Endothelial cell of umbilical vein (primary cell): ENCODE measurements at regions not wholly inside any gene's neighbourhood (a gene's known extent, or its start where the extent isn't known, plus 50 kb on each side); places are given as distances from the start of the nearest gene placed in this dataset.

Experiments
- BruUV-seq: library from RNA; stranded (reverse); fragments of 400-500 nt; replicated peaks from 2 replicates; lab custom pipeline; 2021; lab: Mats Ljungman, UMichigan
- CTCF ChIA-PET: fragments of 300-600, 350-600 bp; sonication (Branson Sonifier 250); formaldehyde crosslinking; loops from one replicate; lab custom pipeline; 2021; ENCODE audit warnings: antibody characterized with exemption, inconsistent platforms; lab: Charles Lee
- POLR2A ChIA-PET: fragments of 300-600, 350-600 bp; sonication (Branson Sonifier 250); formaldehyde crosslinking; loops from one replicate; lab custom pipeline; 2021; ENCODE audit warnings: antibody characterized with exemption, inconsistent platforms; lab: Charles Lee
- DNase-seq: peaks from one replicate; pipeline ENCODE4 v3.0.0-alpha.2; 2011; ENCODE audit warnings: low read depth, low spot score
- FAIRE-seq: peaks from 2 replicates; lab custom pipeline; 2011; peaks lifted over from hg19 to GRCh38; lab: Jason Lieb, UNC
- H2AFZ ChIP-seq: 2 replicates; pipeline ENCODE4 v1.6.0; 2012; ENCODE audit warnings: low read depth, low read length, control low read depth, inconsistent platforms
- H3K27ac ChIP-seq: 2 replicates; pipeline ENCODE4 v1.5.1; 2011; ENCODE audit warnings: low read depth, mild to moderate bottlenecking, control low read depth, low read length, moderate library complexity; ENCODE audit not compliant: insufficient read depth
- H3K27me3 ChIP-seq, 2 experiments: 2 replicates each; pipeline versions ENCODE4 v1.6.0 to v1.6.1; 2011; ENCODE audit warnings: low read length in 2 of 2, mixed read lengths in 1 of 2; ENCODE audit not compliant: control insufficient read depth in 2 of 2, insufficient read depth in 2 of 2
- H3K36me3 ChIP-seq, 2 experiments: 2 replicates in 1 of 2; 3 replicates in 1 of 2; pipeline ENCODE4 v1.5.1; 2011; ENCODE audit warnings: low read length in 2 of 2, mild to moderate bottlenecking in 1 of 2, moderate library complexity in 1 of 2; ENCODE audit not compliant: control insufficient read depth in 2 of 2, insufficient read depth in 2 of 2; ENCODE audit errors: extremely low read depth in 1 of 2
- H3K4me1 ChIP-seq: 3 replicates; pipeline ENCODE4 v1.5.1; 2011; ENCODE audit warnings: mild to moderate bottlenecking, low read length; ENCODE audit not compliant: control insufficient read depth, insufficient read depth; ENCODE audit errors: extremely low read depth
- H3K4me2 ChIP-seq: 2 replicates; pipeline ENCODE4 v1.6.1; 2011; ENCODE audit warnings: low read length, control low read depth, mixed read lengths; ENCODE audit not compliant: insufficient read depth
- H3K4me3 ChIP-seq, 3 experiments: fragments of 200-600 bp in 1 of 3; sonication (generic), shearing (Covaris generic) in 1 of 3; replicated peaks in 1 of 3; 2 replicates each; pipeline ENCODE4 v1.5.1; 2011 to 2016; ENCODE audit warnings: control low read depth in 3 of 3, low read length in 3 of 3, mild to moderate bottlenecking in 2 of 3, inconsistent platforms in 1 of 3, low read depth in 1 of 3, moderate library complexity in 1 of 3; ENCODE audit not compliant: insufficient read depth in 1 of 3
- H3K79me2 ChIP-seq: 2 replicates; pipeline ENCODE4 v1.6.0; 2012; ENCODE audit warnings: low read length, inconsistent platforms; ENCODE audit not compliant: control insufficient read depth, insufficient read depth
- H3K9ac ChIP-seq: replicated peaks from 2 replicates; pipeline ENCODE3; 2011; ENCODE audit warnings: low read length, control low read depth; ENCODE audit not compliant: insufficient read depth; ENCODE audit errors: extremely low read depth
- H3K9me1 ChIP-seq: replicated peaks from 3 replicates; pipeline ENCODE4 v1.6.0; 2011; ENCODE audit warnings: mild to moderate bottlenecking, low read length; ENCODE audit not compliant: control insufficient read depth, insufficient read depth; ENCODE audit errors: extremely low read depth
- H3K9me3 ChIP-seq: replicated peaks from 2 replicates; pipeline ENCODE4 v1.5.1; 2012; ENCODE audit warnings: low read length, inconsistent platforms; ENCODE audit not compliant: control insufficient read depth, insufficient read depth
- H4K20me1 ChIP-seq: replicated peaks from 2 replicates; pipeline ENCODE3; 2011; ENCODE audit warnings: mild to moderate bottlenecking, low read length; ENCODE audit not compliant: control insufficient read depth, insufficient read depth; ENCODE audit errors: extremely low read depth
- CTCF ChIP-seq, 2 donors: IDR thresholded peaks; 1 replicate in 1 of 2; 2 replicates in 1 of 2; pipeline ENCODE4 v1.5.1; 2011; ENCODE audit warnings: low read length in 2 of 2, mild to moderate bottlenecking in 2 of 2, moderate library complexity in 2 of 2, control low read depth in 1 of 2, inconsistent platforms in 1 of 2, low read depth in 1 of 2; ENCODE audit not compliant: insufficient read depth in 1 of 2; ENCODE audit errors: extremely low read depth in 1 of 2
- EZH2 ChIP-seq: IDR thresholded peaks from 2 replicates; pipeline ENCODE4 v1.6.1; 2012; ENCODE audit warnings: borderline replicate concordance, low read depth, mild to moderate bottlenecking, moderate library complexity, low read length, inconsistent platforms; ENCODE audit not compliant: severe bottlenecking
- FOS ChIP-seq: IDR thresholded peaks from 2 replicates; pipeline ENCODE4 v1.6.1; 2011; ENCODE audit warnings: mild to moderate bottlenecking, low read length, moderate library complexity, borderline replicate concordance; ENCODE audit not compliant: insufficient read depth
- GATA2 ChIP-seq: IDR thresholded peaks from 2 replicates; pipeline ENCODE4 v1.7.0; 2011; ENCODE audit warnings: low read depth, mild to moderate bottlenecking, moderate library complexity, mixed read lengths, low read length; ENCODE audit not compliant: insufficient read length, insufficient read depth
- JUN ChIP-seq: IDR thresholded peaks from 2 replicates; pipeline ENCODE4 v1.6.1; 2011; ENCODE audit warnings: borderline replicate concordance, low read depth; ENCODE audit not compliant: insufficient read length, insufficient read depth
- MYC ChIP-seq: IDR thresholded peaks from one replicate; pipeline ENCODE4 v1.6.1; 2011; ENCODE audit warnings: mild to moderate bottlenecking, low read depth, low read length
- POLR2A ChIP-seq: IDR thresholded peaks from 2 replicates; pipeline ENCODE4 v1.6.1; 2012; ENCODE audit warnings: low read depth, mild to moderate bottlenecking, control low read depth, low read length
- POLR2AphosphoS5 ChIP-seq: IDR thresholded peaks from 2 replicates; pipeline ENCODE4 v1.6.1; 2012; ENCODE audit warnings: low read depth, mild to moderate bottlenecking, control low read depth, low read length, moderate library complexity; ENCODE audit not compliant: insufficient read depth
- dilution Hi-C: fragments of 300-500 bp; cut with MboI; formaldehyde crosslinking; loops from one replicate; pipeline ENCODE4 v1.15.0; 2019; ENCODE audit warnings: low sequenced_read_pairs; ENCODE audit not compliant: extremely low pct_ligation_motif_present
- intact Hi-C: fragments of 100-400 bp; cut with micrococcal nuclease; formaldehyde crosslinking; loops from one replicate; pipeline ENCODE4 v1.10.0; 2022
- TF ChIP-seq, protein P1 (sequence below): IDR thresholded peaks from 2 replicates; pipeline ENCODE4 v1.6.1; 2011; ENCODE audit not compliant: insufficient read depth, insufficient read length

- Histone ChIP-seq H3K9me1 (no peaks in the 10 kb centered on the region), H3K36me3 (no peaks in the 10 kb centered on the region), H3K9me3 (peaks cover 11% of the 10 kb centered on the region), H4K20me1 (no peaks in the 10 kb centered on the region), H3K9ac (no peak overlapping the region), H3K4me1 (no peaks in the 10 kb centered on the region), H3K4me2 (no peak overlapping the region), H3K79me2 (no peaks in the 10 kb centered on the region), H3K4me3 (no peak overlapping the region), H3K27me3 (no peaks in the 10 kb centered on the region), H3K27ac (no peak overlapping the region), H2AFZ (no peak overlapping the region)
- DNase-seq (no peak), FAIRE-seq (no peak)
- intact Hi-C loops (no loop called here), dilution Hi-C loops (no loop called here)
- CTCF ChIA-PET = no interaction called here
- BruUV-seq = no TSS peak
- TF ChIP-seq JUN = no peak
- TF ChIP-seq EZH2 = no peak
- no peak for TF ChIP-seq POLR2AphosphoS5
- TF ChIP-seq, protein P1, sequence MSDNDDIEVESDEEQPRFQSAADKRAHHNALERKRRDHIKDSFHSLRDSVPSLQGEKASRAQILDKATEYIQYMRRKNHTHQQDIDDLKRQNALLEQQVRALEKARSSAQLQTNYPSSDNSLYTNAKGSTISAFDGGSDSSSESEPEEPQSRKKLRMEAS = no peak
- no peak for TF ChIP-seq GATA2
- TF ChIP-seq CTCF (IDR thresholded peaks at IDR 0.05; ENCODE audit: extremely low read depth in 1 of 2, insufficient read depth in 1 of 2, low read depth in 1 of 2, low read length in 2 of 2) = no peak
- no peak for TF ChIP-seq MYC
- no peak for TF ChIP-seq POLR2A
- TF ChIP-seq FOS = no peak
- POLR2A ChIA-PET = no interaction called here
Observed at GRCh38 chr2:106996171-106996769, 110.3 kb upstream of the ST6GAL2 start.
